Mesothelial cell of epicardium (in vitro differentiated cells): ENCODE measurements at regions not wholly inside any gene's neighbourhood (a gene's known extent, or its start where the extent isn't known, plus 50 kb on each side); places are given as distances from the start of the nearest gene placed in this dataset.

Source experiments
- DNase-seq, 2 experiments: peaks; one replicate each; pipeline ENCODE4 v3.0.0; 2021; ENCODE audit warnings: low spot score in 2 of 2; ENCODE audit not compliant: unreplicated experiment in 2 of 2
- H3K27ac Mint-ChIP-seq: 2 replicates; pipeline ENCODE4 v1.8.0; 2021; ENCODE audit warnings: mixed read lengths
- H3K27me3 Mint-ChIP-seq: 2 replicates; pipeline ENCODE4 v1.8.0; 2021; ENCODE audit warnings: low read depth, mixed read lengths
- H3K36me3 Mint-ChIP-seq: 2 replicates; pipeline ENCODE4 v1.8.0; 2021; ENCODE audit warnings: mixed read lengths
- H3K4me1 Mint-ChIP-seq: 2 replicates; pipeline ENCODE4 v1.8.0; 2021; ENCODE audit warnings: mixed read lengths
- H3K4me3 Mint-ChIP-seq: 2 replicates; pipeline ENCODE4 v1.8.0; 2021; ENCODE audit warnings: mild to moderate bottlenecking, moderate library complexity, mixed read lengths
- H3K9me3 Mint-ChIP-seq: 2 replicates; pipeline ENCODE4 v1.8.0; 2021; ENCODE audit warnings: mixed read lengths
- CTCF ChIP-seq: fragments of 200-600 bp; sonication (generic); IDR thresholded peaks from one replicate; pipeline ENCODE4 v1.5.0; 2021; ENCODE audit warnings: antibody characterized with exemption; ENCODE audit not compliant: unreplicated experiment

- H3K9me3 Mint-ChIP-seq: peaks cover 3% of the 10 kb centered on the region
- no peaks in the 10 kb centered on the region for H3K36me3 Mint-ChIP-seq
- H3K27me3 Mint-ChIP-seq: peaks cover 3% of the 10 kb centered on the region
- no peaks in the 10 kb centered on the region for H3K4me1 Mint-ChIP-seq
- no peak for TF ChIP-seq CTCF
- H3K4me3 Mint-ChIP-seq: no peak overlapping the region
- H3K27ac Mint-ChIP-seq: no peak overlapping the region
- DNase-seq: no peak
Measured at GRCh38 chr5:173505634-173506033, 110.8 kb downstream of the BOD1 start.

DNA sequence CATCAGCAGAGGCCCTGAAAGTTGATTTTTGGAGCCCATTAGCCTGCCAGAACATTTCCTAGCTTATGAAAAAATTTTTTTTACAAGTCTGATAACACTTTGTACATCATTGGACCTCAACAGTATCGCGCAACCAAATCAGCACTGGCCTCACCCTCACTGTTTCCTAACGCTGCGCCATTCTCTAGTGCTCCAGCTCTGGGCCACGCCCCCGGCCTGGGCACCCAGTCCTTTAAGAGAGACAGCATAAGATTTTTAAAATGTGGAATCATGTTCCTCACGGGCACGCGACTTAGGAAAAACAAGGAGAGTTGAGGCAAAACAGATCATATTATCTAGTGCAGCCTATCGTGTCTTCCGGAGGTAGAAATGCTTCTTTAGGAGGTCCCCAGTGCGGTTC, 114.5 kb downstream of the BOD1 start:
- peaks cover 11% of the 10 kb centered on the region for H3K4me1 Mint-ChIP-seq
- H3K27me3 Mint-ChIP-seq: no peaks in the 10 kb centered on the region
- H3K4me3 Mint-ChIP-seq: no peak overlapping the region
- DNase-seq: no peak
- TF ChIP-seq CTCF: no peak
- H3K27ac Mint-ChIP-seq: no peak overlapping the region
- no peaks in the 10 kb centered on the region for H3K36me3 Mint-ChIP-seq
- H3K9me3 Mint-ChIP-seq: peaks cover 3% of the 10 kb centered on the region

GRCh38 chr5:173501271-173501670, 115.2 kb downstream of the BOD1 start:
- Mint-ChIP-seq H3K27ac (no peak overlapping the region), H3K27me3 (no peaks in the 10 kb centered on the region), H3K9me3 (peaks cover 3% of the 10 kb centered on the region), H3K4me3 (no peak overlapping the region), H3K36me3 (no peaks in the 10 kb centered on the region), H3K4me1 (peaks cover 11% of the 10 kb centered on the region)
- no peak for TF ChIP-seq CTCF
- no peak for DNase-seq

GRCh38 chr5:173500213-173500560, 116.3 kb downstream of the BOD1 start:
- DNase-seq: no peak
- Mint-ChIP-seq H3K27me3 (peaks cover 2% of the 10 kb centered on the region), H3K36me3 (no peaks in the 10 kb centered on the region), H3K27ac (no peak overlapping the region), H3K9me3 (no peaks in the 10 kb centered on the region), H3K4me3 (no peak overlapping the region), H3K4me1 (peaks cover 14% of the 10 kb centered on the region)
- TF ChIP-seq CTCF: no peak

DNA sequence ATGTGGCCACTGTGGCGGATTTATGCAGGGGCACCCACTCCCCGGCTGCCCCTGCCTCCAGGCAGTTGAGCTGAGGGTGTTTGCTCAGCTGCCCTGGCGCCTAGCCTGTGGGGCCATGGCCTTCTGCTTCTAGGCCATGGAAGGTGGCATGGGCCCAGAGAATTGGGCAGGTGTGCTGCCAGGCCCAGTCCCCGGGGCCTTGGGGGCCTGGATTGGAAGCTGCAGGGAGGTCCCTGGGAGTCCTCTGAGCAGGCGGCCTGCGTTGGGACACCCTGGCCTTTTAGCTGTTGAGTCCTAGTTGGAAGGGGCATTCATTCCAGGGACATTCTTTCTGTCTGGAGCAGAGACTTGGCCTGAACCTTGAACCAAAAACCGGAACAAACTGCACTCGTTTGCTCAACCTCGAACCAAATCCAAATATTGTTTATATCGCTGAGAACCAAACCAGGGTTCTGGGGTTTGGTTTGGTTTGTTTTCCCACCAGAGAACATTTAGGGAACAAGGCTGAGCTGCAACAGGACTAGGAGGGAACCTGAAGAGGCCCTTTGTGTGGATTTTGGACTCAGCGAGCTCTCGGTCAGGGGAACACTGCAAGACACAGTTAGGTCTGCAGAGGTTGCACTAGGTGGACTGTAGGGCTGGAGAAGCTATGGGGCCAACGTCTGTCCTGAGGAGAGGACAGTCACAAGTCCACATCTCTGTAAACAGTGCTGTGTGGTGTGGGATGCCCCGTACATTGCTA, 116.8 kb downstream of the BOD1 start:
- Mint-ChIP-seq H3K36me3 (no peaks in the 10 kb centered on the region), H3K4me1 (peaks cover 14% of the 10 kb centered on the region), H3K27ac (no peak overlapping the region), H3K4me3 (no peak overlapping the region), H3K27me3 (peaks cover 2% of the 10 kb centered on the region), H3K9me3 (no peaks in the 10 kb centered on the region)
- DNase-seq: no peak
- TF ChIP-seq CTCF: no peak
